ENCODE measurements at regions not wholly inside any gene's neighbourhood (a gene's known extent, or its start where the extent isn't known, plus 50 kb on each side); places are given as distances from the start of the nearest gene placed in this dataset.
"Not testable (repeated sequence)": the region's sequence is repeated elsewhere in the genome, so short reads cannot be mapped to it uniquely, and the experiment has no call there.

DNA sequence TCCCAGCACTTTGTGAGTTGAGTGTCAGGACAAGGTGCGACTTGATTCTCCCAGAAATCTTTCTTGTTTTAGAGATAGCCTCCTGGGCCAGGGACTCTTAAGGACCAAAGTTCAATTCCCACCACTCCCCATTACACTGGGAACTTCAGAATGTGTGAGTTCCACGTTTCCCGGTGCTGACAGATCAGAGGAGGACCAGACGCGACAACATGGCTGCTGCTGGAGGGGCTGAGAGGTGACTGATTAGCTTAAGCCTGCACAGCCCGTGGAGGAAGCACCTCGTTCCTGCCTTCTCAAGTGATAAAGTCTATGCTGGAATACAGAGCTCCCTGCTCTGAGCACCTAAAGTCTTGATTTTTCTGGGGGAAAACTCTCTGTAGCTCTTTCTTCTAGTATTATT, 175.2 kb upstream of the FERMT1 start:
- DNase-seq: no peak

DNA sequence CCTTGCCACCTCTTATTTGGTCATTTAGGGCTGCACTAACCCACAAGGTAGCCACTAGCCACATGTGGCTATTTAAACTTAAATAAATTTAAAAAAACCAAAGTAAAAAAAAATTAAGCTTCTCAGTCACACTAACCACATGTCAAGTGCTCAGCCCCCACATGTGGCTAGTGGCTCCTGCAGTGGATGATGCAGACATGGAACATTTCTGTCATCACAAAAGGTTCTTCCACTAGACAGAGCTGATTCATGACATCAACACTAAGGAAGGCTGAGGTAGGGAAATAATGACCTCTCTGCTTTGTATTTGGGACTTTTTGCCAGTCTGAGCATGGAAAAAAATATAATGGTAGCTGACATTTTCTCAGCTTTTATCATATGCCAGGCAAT, 173.0 kb upstream of the FERMT1 start:
- no peak for DNase-seq

DNA sequence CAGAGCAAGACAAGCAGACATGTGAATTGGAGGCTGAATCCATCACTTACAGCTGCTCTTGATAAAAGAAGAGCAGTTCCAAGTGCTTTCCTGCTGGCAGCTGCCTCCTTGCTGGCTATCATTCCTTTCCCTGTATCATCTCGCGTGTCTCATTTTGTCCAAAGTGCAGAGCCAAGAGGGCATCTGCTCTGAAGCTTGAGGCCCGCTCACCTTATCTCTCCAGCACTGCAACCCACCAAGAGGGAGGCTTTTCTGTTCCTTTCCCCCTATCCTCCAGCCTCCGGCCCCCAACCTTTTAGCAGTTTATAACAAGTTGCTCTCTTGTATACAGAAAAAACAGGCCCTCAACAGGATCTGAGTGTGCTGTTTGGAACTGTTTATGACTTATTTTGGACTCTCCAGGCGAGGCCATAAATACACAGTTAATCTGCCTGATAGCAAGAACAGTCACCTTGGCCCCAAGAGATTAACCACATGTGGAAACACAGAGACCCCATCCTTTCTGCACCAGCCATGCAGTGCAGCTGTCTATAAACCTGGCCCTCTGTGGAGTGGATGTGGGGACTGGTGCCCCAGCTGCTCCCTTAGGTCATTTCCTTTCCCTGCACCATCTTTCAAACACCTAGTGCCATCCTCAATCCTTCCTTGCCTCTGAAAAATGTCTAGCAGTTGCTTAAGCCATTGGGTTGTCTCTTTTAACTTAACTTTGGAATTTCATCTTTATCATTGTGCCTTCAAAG, 172.5 kb upstream of the FERMT1 start:
- DNase-seq: no peak

DNA sequence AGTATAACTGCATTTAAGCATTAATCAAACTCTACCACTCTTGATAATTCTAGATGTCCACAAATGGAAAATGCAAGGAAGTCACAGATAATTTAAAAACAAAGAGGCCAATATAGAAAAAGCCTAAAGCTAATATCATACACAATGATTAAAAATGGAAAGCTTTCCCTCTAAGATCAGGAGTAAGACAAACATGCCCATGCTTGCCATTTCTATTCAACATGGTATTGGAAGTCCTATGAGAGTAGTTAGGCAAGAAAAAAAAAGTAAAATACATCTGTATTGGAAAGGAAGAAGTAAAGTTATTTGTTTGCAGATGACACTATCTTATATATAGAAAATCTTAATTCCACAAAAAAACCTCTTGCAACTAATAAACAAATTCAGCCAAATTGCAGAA, 164.6 kb upstream of the FERMT1 start:
- DNase-seq: no peak

DNA sequence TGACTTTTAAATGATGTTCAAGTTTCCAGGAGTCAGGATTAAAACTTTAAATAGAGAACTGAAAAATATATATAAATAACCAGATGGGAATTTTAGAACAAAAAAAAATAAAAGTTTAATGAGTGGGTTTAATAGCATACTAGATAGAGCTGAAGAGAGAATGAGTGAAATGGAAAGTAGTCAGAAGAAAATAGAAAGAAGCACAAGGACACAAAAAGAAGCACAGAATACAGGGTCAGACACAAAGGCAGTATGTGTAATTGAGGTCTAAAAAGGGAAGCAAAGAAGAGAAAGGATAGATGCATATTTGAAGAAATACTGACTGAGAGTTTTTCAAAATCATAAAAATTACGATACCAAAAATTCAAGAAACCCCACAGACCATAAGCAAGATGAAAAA, 159.8 kb upstream of the FERMT1 start:
- no peak for DNase-seq

DNA sequence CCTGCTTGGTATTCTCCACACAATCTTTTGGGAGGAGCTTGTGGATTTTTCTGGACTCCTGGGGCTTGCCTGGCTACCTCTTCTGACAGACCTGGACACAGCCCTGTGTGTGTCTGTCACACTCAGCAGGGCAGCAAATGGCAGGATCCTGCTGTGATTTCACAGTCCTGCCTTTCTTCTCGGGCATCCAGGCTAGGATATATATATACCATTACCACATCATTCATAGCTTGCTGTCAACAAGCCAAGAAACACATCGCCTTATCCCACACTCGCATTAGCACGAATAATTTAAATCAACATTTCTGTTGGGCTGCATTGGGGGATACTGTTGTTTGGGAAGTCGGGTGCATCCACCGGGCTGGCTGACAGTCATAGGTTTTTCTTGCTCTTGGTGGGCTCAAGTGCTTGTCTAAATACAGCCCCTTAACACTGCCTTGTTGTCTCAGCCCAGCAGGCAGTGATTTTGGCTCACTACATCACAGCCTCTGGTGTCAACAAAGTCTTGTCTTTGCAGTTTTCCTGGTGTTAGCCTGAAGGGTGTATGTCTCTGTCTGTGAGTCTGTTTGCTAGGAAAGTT, 154.9 kb upstream of the FERMT1 start:
- no peak for DNase-seq

DNA sequence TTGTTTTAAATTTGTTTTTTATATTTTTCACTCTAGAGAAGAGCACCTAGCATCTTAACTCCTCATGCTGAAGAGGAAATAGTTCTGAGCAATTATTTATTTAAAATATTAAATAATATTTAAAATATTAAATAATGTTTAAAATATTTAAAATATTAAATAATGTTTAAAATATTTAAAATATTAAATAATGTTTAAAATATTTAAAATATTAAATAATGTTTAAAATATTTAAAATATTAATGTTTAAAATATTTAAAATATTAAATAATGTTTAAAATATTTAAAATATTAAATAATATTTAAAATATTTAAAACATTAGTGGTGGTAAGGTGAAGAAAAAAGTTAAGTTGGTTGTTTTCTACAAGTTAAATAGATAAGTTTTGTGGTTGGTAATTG, 147.6 kb upstream of the FERMT1 start:
- not testable (repeated sequence) for DNase-seq

DNA sequence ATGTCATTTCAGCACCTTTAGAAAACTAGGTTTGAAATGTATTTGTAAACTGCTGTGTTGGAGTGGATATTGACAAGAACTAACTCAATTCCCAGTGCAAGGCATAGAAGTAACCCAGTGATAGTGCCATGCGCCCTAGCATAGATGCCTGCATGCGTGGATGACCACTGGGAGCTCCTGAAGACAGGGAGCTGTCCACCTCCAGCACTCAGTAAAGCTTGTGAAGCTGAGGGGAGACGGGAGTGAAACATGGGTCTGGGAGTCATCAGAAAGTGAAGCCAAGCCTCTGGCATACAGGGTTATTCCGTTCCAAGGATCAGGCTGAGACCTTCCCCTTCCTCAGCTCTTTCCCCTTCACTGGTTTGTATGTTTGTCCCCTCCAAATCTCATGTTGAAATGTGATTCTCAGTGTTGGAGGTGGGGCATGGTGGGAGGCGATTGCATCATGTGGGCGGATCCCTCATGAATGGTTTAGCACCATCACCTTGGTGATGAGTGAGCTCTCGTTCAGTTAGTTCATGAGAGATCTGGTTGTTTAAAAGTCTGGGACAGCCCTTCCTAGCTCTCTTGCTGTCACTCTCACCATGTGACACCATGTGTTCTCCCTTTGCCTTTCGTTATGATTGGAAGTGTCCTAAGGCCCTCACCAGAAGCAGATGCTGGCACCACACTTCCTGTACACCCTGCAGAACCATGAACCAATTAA, 146.5 kb upstream of the FERMT1 start:
- no peak for DNase-seq

DNA sequence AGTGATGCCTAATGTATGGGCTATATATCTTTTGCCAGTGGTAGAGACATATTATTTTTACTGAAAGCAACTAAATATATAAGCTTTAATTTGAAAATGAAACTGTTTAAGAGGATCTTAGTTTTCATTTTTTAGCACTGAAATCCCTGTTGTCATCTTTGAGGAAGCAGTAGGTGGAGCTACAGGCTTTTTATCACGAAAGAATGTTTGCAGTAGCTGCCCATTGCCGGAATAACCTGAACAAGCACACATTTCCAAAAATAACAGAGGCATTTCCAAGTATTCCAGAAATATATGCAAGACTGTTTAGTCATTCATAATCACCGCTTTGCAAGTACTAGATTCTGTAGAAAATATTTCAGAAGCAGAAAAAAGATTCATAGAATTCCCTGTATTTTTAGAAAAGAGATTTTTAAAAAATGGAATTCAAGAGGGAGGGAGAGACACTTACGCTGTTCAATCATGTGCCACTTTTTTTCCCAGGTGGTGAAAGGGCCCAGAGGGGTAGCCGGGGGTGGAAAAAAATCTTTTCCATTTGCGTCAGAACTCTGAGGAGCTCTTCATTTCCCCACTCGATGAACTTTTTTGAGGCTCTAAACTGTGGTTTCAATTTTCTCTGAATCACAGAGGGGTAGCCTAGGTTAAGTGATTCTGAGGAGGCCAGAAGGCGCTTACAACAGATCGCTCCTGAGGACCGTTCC, 142.5 kb upstream of the FERMT1 start:
- no peak for DNase-seq

DNA sequence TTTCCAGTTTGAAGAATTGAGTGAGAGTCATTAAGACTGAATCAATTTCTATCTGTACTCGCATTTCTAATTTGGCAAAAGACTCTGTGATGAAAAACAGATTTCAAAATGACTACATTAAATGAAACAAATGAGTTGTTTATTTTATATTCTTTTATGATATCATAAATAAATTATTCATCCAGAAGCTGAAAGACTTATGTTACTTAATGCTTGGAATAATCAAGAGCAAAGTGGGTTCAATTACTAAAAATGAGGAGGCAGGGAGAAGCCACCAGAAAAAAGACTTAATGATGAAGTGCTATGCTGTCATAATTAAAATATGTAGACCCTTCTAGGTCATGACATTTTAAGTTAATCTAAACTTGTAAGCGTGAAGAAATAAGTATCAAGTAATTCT, 130.6 kb upstream of the FERMT1 start:
- DNase-seq: no peak

DNA sequence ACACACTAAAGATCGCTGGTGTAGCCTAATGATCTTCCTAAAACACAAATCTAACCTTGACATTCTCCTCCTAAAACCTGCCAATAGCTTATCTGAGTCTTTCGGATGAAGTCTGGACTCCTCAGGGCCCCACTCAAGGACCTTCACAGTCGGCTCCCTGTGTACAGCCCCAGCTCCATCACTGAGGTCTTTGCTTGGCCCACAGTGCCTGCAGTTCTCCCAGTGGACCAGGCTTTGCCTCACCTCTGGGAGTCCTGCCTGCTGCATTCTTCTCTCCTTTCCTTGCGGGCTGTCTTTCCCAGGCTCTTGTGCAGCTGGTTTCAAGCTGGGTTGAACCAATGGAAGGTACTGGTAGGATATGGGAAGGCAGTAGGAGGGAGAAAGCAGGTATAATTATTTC, 122.6 kb upstream of the FERMT1 start:
- no peak for DNase-seq

DNA sequence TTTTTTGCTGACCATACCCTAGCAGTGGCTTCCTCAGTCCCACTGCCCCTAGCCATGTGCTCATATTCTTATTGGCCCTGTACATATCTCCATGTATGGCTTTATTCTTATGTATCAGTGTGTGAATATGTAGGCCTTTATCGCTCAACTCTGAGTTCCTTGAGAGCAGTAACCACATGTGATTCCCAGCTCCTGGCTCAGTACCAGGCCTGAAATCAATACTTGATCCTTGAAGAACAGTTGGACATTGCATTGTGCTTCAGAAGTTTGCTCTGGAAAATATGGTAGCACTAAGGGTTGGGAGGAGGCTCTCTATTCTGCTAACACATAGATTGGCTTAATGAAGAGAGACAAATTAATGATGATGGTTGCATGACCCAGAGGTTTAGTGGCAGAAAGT, 118.8 kb upstream of the FERMT1 start:
- no peak for DNase-seq

DNA sequence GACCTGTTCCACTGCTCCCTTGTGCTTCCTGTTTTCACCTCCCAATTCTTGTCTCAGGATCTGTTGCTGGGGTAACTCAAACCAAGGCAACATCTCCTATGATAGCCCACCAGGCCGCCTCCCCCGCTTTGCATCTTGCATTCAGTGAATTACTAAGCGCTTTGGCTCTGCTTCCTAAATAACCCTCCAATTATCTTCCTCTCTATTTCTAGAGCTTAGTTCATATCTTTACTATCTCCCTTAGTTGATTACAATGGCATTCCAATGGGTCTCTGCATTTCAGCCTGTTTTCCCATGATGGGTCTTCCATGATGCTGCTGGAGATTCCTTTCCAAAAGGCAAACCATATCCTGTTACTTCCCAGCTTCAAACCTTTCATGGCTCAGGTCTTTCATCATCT, 117.2 kb upstream of the FERMT1 start:
- DNase-seq: no peak

DNA sequence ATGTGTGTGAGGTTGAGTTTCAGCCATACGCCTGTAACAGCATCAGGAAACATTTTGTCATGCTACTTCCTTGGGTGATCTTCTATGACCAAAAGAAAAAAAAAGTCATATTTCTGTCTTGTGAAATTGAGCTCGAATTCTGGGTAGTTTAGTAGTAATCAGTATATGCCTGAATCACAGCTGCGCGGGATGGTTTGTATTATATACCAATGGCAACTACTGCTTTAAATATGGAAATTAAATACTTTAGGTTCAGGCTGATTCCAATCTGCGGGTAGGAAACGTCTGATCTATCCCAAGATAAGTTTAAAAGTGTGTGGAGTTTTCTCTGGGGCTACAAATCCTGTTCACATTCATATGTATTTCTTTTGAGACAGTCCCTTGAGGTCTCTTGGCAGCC, 115.6 kb upstream of the FERMT1 start:
- no peak for DNase-seq

DNA sequence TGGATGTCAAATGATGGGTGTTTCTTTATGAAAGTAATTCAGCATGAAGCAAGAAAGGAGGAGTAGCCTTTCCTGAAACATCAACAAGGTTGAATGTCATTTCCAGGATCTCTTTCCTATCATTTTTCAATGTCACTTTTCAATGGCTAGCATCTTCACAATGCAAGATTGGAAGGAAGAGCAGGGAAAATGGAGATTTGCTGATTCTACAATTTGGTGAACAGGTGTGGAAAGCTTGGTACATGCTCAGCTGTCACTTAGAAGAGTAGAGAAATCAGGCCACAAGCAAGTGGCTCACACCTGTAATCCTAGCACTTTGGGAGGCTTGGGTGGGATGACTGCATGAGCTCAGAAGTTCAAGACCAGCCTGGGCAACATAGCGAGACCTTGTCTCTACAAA, 112.7 kb upstream of the FERMT1 start:
- no peak for DNase-seq

DNA sequence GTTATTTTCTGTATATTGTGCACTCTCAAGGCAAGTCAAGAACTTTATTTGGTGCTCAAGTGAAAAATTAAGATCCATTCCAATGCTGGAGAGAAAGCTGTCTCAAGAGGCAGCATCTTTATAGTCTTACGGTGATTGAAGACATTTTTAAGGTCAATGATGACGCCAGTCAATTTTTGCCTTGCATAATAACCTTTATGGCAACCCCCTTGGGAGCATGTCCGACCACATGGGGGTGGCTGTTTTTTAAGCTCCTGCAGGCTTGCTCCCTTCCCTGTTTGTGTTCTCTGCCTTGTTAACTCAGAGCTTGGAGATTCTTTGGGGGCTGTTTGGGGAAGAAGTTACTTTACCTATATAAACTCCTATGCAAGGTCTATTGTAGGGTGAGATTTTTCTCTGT, 109.6 kb upstream of the FERMT1 start:
- DNase-seq: no peak

DNA sequence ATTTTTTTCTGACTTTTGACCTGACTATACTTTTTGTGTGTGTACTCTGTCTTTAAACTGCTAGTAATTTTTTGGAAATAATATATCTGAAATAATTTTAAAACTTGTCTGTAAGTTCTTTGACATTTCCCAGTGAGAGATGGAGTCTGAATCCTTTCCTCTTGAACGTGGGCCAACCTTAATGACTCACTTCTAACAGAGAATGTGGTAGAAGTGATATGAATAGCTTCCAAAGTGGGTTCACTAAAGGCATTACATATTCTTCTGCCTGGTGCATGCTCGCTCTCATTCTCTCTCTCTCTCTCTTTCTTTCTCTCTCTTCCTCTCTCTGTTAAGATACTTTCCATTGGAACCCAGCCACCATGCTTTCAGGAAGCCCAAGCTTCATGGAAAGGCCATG, 108.7 kb upstream of the FERMT1 start:
- DNase-seq: no peak

DNA sequence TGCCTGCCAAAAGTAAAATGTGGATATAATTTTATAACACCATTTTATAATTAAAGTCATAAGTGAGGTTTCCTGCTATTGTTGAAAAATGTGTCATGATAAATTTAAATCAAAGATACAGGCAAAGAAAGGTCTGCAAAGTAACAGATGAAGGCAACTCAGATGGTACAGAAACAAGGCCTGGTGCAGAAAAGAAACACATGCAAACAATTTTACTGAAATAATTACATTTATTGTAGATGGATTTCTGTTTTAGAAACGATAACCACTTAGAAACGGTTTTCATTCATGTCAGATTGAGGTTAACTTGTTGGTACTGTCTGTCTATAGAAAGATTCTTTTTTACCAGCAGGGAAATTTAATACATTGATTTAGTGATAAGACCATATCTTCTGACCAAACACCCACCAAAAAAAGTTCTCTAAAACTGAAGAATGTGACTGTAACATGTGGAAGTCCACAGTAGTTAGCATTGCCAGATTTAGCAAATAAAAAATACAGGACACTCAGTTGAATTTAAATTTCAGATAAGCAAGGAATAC, 105.5 kb upstream of the FERMT1 start:
- DNase-seq: no peak

DNA sequence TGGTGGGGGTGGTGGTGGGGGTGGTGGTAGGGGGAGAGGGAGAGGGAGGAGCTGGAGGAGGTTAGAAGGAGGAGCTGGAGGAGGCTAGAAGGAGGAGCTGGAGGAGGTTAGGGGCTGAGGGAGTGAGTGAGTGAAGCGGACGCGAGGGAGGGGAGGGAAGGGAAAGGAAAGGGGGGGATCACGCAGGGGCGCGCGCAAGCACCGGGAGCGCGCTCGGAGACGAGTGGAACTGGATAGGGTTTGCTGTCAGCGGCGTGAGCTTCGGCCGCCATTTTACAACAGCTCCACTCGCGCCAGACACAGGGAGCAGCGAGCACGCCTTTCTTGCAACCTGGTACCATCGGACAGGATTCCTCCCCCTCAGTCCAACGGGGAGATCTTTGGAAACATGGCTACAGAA, 90.5 kb upstream of the FERMT1 start:
- no peak for DNase-seq

DNA sequence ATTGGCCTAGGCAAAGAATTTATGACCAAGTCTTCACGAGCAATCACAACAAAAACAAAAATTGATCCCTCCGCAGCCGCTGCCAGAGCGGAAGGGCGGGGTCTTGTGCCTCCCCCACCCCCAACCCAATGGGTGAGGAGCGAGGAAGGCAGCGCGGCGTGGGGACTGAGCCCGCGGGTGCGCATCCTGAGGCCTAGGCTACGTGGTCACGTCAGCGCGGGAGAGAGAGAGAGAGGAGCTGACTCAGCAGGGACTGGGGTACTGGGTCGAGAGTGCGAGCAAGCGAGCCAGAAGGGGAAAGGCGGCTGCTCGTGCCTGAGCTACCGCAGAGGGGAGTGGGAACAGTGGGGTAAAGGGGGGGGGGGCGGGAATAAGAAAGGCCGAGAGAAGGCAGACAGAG, 90.1 kb upstream of the FERMT1 start:
- no peak for DNase-seq

DNA sequence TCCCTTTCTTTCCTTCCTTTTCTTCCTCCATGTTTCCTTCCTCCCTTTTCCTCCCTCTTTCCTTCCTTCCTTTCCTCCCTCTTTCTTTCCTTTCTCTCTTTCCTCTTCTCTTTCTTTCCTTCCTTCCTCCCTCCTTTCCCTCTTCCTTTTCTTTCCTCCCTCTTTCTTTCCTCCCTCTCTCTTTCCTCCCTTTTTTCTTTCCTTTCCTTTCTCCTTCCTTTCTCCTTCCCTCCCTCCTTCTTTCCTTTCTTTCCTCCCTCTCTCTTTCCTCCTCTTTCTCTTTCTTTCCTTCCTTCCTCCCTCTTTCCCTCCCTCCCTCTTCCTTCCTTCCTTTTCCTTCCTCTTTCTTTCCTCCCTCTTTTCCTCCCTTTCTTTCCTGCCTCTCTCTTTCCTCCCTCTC, 86.3 kb upstream of the FERMT1 start:
- no peak for DNase-seq

DNA sequence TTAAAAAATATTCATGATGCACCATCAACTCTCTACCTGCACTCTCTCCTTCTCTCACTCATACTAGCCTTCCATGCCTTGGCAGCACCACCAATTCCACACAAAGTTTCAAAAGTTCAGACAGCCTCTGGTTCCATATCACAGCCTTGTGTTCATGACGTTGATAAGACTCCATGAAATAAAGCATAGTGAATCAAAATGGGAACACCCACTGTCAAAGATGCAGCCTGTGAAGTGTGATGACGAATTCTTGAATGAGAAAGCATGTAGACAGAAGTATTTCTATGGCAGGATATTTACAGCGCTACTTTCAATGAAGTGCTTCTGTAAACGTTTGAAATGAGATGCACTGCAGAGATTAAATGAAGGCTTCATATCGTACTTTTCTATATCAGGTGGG, 77.3 kb upstream of the FERMT1 start:
- DNase-seq: no peak

DNA sequence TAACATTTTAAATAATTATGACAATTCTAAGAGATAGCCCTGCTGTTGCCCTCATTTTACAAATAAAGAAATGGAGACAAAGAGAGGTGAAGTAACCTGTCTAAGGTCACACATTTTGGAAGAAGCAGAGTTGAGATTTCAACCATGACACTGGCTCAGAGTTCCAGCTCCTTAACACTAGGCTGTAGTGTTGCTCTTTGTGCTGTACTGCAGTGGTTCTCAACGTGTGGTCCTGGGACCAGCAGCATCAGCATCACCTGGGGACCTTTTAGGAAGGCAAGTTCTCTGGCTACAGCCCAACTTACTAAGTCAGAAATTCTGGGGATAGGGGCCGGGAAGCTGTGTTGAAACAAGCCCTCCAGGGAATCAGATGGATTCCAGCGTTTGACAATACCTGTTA, 62.4 kb upstream of the FERMT1 start:
- no peak for DNase-seq

DNA sequence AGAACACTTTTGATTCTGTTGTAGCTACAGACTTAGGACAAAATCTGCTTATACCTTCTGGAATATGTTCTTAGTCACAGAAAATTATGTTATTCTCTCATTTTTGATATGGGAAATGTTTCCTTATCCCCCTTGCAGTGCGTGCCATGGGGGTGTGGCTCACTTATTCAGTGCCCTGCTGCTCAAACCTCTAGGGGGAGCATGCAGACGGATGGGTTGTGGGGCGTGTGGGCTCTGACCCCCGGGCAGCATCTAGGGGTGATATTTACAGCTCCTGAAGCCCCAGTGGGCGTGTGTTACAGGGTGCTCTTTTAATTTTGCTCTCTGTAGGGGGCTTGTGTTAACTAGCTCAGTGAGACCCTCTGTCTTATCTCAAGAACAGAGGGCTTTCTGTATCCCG, 61.3 kb upstream of the FERMT1 start:
- DNase-seq: no peak
